Muscle of arm (tissue), 1 donor: ENCODE measurements at regions not wholly inside any gene's neighbourhood (a gene's known extent, or its start where the extent isn't known, plus 50 kb on each side); places are given as distances from the start of the nearest gene placed in this dataset.

Experiments
- DNase-seq: peaks from one replicate; pipeline ENCODE4 v3.0.0-alpha.2; 2013

DNA sequence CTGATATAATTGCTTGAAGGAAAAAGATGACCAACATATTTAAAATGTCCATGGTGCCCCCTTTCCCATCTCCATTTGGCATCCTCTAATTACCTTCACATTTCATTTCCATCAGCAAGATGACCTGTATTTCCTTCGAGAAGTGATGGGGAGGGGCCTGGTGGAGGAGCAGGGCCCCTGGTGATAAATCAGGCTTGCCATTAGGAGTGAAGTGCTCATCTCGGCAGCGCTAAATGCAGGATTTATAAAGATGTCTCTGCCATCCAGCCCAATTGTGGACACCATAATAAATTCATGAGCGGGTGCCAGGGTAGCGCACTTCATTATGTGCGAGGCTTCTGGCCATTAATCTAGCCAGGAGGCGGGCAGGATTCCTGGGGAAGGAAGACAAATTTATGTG lies 101.5 kb upstream of the IRX6 start:
- DNase-seq, result no peak

DNA sequence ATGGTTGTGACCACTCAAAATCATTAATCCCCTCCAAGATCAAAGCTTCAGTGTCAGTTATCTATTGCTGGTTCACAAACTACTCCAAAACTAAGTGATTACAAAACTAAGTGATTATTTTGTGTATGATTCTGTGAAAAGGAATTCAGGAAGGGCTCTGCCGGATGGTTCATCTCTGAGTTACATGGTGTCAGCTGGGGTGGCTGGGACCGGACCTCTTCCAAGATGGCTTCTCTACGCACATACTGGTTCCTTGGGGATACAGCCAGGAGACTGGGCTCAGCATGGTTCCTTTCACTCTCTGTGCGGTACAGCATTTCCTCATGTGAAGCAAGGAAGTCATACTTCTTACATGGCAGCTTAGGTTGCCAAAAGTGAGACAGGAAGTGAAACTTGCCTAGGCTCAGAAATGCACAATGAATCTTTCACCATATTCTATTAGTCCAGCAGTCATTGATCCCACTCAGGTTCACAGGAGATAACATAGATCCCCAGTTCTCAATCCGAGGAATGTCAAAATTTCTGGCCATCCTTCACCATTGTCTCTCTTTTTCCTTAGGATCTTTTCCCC lies 97.9 kb upstream of the IRX6 start:
- DNase-seq, result no peak

DNA sequence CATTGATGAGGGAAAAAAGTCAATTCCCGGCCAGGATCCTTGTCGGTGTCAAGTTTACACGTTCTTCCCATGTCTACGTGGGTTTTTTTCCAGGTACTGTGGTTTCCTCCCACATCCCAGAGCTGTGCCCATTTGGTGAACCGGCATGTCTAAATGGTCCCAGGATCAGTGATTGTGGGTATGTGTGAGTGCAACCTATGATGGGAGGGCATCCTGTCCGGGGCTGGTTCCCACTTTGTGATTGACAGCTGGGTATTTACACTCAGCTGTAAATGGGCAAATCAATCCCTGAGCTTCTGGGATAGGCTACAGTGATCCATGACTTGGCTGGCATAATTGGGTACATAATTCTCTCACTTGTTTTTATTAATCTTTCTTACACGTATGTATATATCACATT lies 91.2 kb upstream of the IRX6 start:
- DNase-seq, result no peak

DNA sequence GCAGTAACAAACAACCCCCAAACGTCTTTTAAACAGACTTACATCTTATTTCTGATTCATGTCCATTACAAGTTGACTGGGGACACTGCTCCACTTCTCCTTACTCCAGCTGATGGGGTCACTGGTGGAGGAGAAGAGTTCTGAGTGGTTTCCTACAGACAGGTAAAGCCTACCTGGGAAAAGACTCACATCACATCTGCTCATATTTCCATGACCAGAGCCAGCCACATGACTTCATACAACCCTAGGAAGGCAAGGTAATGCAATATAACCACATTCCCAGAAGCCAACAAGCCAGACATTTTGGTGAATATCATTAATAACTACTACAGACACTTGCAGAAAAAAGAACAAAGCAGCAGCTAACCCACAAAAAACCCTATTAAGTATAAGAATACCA lies 90.5 kb upstream of the IRX6 start:
- no peak for DNase-seq

DNA sequence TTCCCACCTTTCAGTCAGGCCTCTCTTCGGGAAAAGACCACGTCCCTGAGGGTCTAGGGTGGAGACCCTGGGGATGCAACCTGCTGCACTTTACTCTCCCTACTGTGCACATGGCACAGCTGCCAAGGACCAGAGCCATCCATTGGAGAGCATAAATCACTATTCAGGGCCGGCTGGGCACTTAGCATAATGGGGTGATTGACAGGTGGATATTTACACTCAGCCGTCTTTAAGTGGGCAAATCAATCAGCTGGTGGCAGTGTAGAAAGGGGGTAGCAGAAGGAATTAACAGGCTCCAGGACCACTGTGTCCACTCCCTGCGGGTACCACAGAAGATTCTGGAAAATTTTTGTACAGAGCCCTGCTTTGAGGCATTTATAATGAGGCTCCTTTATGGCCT lies 87.3 kb upstream of the IRX6 start:
- DNase-seq, result no peak

DNA sequence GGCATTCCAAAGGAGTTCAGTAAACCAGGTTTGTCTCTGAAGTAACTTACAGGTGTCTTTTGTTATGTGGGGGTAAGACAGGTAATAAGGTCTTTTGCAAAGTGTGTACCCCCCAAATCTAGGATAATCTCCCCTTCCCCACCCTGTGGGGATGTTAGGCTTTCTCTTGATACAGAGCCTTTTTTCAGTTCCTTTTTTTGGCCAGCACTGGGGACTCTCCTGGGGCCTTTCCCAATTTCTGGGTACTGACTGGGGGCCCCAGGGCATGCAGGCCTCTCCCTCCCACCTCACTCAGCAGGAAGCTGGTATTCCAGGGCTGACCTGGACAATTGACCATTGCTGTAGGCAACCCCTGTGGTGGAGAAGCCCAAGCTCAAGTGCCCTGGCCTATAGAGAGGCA lies 84.3 kb upstream of the IRX6 start:
- no peak for DNase-seq

DNA sequence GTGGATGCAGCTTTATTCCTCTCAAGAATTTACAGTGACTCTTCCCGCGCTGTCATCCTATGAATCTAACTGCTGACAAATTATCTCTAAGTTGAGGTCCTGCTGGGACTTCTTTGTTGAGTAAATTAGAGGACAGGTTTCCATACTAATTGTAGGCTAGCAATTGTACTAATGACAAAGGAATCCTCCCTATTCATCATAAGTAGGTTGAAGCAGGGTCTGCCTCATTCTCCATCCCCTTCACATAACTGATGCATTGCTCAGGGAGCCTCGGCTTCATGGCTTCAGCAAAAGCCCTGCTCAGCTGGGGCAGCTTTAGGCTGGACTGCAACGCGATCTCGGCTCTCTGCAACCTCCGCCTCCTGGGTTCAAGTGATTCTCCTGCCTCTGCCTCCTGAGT lies 83.1 kb upstream of the IRX6 start:
- no peak for DNase-seq

DNA sequence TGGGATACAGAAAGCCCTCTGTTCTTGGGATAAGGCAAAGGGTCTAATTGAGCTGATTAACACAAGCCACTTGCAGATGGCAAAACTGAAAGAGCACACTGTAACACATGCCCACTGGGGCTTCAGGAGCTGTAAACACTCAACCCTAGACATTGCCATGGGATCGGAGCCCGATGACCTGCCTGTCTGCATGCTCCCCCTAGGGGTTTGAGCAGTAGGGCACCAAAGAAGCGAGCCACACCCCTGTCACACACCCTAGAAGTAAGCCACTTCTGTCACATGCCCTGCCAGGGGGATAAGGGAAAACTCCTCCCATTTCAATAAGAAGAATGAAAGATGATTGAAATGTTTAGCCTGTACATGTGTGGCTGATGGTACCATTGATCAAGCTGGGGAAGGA lies 81.3 kb upstream of the IRX6 start:
- no peak for DNase-seq

DNA sequence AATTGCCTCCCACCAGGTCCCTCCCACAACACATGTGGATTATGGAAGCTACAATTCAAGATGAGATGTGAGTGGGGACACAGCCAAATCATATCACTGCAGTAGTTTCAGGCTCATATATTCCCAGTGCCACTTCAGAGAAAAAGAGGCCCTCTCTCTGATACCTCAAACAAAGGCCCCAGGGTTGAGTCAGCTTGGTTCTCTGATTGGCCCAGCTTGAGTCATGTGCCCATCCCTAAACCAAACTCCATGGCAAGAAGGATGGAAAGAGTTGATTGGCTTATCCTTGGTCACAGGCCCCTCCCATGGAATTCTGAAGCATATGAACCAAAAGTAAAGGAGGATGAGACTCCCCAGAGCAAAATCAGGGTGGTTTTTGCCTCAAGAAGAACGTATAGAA lies 75.9 kb upstream of the IRX6 start:
- DNase-seq, result no peak

DNA sequence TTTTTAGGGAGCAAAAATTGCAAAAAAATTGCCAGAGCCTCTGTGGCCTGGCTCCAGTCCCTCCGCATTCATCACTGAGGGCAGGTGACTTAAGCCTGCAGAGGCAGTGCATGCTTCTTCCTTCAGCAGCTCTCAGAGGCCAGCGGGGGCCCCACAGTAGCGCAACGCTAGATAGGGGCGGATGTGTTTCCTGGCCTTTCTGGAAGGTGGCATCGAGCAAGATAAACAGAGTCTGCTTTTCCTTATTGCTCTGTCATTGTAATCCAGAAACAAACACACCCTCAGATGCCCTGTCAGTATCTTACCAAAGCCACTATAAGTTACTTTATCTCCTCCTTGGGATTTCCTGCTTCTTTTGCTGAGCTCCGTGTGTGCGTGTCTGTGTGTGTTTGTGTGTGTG lies 75.5 kb upstream of the IRX6 start:
- DNase-seq, result no peak

DNA sequence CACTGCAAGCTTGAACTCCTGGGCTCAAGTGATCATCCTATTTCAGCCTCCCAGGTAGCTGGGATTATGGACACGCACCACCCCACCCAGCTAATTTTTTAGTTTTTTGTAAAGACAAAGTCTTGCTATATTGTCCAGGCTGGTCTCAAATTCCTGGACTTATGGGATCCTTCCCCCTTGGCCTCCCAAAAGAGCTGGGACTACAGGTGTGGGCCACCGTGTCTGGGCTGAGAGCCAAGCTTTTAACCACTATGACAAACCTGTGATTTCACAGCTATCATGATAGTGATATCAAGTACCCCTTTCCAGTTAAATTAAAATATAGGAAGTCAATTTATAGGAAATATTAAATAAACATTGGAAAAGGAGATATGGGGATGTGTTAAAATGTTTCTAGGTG lies 74.6 kb upstream of the IRX6 start:
- DNase-seq, result no peak

DNA sequence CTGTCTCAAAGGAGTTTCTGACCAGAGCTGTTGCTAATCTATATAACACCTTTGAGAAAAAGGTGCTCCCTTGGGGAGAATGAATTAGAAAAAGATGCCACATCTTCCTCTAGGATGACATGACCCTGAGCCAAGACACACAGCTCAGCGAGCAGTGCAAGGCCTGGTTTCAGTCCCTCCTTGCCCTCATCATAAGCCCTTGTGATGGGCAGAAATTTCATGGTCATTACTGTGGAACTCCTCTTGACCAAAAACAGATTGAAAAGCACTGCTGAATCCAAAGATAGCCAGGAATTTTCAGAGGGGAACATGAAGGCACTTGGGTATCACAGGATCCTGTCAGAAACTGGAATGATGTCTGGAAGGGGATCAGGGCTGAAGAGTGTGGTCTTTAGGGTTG lies 74.1 kb upstream of the IRX6 start:
- DNase-seq, result no peak

DNA sequence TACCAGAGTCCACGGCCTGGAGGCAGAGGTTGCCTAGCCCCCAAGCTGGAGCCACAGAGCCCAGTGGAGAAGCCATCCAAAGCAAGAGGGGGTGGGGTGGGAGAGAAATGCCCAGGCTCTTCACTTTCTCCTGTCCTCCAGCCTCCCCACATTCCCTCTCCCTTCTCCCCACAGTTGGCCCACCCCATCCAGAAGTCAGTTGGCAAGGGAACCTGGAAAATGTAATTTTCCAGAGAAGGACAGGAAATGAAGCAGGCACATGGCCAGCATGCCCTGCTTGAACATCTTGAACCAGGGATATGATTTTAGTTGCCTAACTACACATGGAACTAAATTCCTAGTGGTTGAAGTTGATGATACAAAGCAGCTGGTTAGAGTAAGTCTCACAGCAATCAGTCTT lies 73.3 kb upstream of the IRX6 start:
- peak; percentile 15 for DNase-seq

DNA sequence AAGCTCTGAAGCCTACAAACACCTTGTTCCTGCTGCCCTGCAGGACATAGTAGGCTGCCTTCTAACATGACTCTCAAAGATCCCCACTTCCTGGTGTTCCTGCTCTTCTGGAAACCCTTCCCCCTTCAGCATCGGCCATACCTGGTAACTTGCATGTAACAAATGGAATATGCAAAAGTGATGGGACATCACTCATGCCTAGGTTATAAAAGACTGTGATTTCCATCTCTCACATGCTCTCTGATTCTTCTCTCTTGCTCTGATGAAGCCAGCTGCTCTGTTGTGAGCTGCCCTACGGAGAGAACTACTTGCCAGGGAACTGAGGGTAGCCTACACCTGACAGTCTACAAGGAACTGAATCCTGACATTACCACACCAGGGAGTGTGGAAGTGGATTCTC lies 72.9 kb upstream of the IRX6 start:
- DNase-seq, result no peak

DNA sequence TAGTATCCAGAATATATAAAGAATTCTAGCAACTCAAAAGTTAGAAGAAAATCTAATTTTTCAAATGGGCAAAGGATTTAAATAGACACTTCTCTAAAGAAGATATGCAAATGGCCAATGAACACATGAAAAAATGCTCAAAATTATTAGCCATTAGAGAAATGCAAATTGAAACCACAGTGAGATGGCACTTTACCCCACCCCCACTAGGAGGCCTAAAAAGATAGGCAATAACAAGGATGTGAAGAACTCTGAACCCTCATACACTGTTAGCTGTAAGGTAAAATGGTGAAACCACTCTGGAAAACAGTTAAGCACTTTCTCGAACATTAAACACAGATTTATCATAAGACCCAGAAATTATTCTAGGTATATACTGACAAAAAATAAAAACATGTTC lies 71.4 kb upstream of the IRX6 start:
- DNase-seq, result no peak

DNA sequence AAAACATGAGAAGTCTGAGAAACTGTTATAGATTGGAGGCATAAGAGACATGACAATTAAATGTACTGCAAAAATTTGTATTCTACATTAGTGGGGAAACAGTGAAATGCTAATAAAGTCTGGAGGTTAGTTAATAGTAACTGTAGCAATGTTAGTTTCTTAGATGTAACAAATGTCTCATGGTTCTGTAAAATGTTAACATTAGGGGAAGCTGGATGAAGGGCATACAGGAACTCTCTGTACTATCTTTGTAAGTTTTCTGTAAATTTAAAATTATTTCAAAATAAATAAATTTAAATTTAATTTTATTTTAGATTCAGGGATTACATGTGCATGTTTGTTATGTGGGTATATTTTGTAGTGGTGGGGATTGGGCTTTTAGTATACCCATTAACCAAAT lies 70.0 kb upstream of the IRX6 start:
- no peak for DNase-seq

DNA sequence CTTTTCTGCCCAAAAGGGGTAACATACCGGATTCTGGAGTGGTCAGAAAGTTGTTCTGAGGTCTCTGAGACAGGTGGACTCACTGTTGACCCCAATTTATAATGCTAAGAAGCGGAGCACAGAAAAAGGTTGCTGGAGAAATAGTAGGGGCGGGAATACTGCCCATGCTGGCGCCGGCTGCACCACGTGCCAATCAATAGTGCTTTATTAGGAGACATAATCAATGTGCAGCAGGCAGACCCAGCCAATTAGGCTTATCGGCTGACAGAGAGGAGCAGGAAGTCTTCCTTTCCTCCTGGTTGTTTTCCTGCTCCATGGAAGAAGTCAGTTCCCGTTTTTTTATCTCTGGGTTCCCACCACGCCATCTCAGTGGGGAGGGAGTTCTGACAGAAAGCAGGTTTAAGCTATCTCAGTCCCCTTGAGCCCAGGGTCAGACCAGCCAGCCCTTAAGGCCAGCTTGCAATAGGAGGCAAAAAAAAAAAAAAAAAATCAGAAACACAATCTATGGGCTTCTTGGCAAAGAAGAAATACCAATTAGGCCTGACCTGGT lies 68.2 kb upstream of the IRX6 start:
- no peak for DNase-seq

DNA sequence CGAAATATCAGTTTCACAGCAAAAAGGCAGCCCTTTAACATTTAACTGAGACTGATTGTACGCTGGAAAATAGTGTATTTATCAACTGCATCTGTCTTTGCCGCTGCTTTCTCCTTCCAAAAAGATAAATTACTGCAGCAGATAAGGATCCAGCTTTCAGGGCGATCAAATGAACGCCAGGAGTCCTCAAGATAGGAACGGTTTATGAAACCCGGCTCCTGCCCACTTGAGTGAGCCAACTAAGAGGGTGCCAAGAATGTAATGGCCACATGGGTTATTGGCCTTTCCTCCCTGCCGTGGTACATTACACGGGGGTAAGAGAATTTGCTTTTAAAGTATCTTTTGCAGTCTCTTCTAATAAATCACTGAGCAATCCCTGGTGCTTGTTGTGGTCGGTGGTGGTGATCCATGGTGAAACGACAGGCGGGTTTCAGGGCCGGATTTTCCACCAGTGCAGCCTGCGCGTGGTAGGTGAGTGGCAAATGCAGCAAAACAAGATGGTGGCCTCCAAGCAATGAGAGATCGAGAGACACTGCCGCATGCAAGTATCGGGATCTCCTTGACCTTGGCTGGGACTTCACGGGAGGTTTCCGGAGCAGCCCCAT lies 67.5 kb upstream of the IRX6 start:
- DNase-seq, result no peak

DNA sequence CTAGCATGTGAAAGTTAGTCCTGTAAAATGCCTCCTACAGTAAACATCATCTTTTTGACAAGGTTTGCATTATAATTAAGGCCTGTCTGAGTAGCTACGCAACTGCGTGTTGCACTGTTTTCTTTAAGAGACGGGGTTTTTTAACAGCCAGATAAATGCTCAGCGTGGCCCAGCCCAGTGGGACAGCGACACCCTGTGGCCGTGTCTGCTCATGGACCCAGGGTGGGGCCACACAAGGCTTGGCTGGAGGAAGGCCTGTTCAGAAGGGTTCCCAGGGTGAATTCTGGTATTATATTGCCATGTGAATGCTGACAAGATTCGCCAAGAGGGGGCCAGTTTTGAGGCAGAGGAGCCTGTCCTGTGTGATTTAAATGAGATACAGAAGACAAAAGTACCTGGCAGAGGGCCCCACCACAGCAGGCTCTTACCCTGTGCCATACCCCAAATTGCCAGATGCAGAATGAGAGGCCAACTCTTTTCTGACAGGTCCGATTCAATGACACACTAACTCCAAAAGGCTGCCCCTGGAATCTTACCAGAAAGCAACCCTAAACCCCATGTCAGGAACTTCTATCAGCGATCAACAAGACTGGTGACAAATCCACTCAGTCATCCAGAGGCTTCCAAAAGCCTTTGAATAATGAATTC lies 65.9 kb upstream of the IRX6 start:
- peak; percentile 39 for DNase-seq

DNA sequence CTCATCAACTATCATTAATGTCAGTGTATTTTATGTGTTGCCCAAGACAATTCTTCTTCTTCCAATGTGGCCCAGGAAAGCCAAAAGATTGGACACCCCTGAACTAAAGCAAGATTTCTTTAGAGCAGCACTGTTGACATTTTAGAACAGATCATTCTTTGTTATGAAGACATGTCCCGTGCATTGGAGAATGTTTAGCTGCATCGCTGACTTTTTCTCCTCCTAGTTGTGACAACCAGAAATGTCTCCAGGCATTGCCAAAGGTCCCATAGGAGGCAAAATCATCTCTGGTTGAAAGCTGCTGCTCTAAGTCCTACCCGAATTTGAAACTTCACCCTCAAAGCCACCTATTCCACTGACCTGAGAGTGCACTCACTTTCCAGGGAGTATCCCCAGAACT lies 62.7 kb upstream of the IRX6 start:
- DNase-seq, result no peak

DNA sequence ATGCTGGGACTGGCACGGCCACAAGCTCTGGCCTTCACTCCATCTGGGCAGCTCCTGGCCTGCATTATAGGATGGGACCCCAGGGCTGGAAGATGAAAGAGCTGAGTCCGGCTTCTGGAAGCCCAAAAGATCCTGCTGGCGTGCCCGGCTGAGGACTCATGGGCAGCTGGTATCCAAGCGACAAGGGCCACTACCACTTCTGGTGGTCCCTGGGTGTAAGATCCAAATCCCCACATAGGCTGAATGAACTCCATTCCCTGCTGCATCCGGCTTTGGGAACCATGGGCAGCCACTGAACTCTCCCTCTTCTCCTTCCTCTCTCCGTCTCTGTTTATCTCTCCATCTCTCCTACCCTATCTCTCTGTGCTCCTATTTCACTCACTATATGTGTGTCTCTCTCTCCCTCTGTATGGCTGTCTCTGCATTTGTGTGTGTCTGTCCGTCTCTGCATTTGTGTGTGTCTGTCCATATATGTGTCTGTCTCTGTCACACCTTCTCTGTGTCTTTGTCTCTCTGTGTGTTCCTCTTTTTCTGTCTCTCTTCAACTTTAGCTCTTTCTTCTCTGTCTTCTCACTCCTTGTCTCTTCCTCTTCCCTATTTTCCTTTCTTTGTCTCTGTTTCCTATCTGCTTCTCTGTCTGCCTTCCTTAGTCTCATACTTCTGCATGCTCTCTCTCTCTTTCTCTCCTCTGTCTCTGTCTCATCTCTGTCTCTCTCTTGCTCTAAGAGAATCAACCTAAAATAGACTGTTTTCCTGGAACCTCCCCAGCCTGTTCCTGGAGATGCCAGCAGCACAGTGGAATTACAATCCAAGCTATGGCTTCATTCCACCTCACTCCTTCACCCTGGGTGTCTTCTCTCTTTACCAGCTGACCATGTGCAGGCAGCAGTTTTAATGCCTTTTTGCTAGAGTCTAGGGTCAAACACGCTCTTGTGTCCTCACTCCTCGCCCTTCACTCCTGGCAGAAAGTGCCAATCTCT lies 60.4 kb upstream of the IRX6 start:
- no peak for DNase-seq

DNA sequence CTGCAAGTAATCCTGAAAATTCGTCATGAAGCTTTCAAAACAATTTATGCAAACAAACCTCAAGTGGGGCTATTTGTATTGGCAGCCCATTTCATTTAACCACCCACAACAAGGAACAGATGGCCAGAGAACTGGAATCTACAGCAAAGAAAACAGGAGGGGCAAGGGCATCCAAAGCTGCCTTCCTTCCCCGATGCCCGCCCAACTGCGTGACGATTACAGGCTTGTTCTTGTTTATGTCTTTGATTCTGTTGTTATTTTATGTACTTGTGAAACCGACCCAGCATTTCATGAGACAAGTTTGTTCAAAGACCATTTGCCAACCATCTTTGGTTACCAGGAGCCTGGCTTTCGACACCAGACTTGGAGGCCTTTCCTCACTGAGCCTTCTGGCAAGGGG lies 59.1 kb upstream of the IRX6 start:
- DNase-seq, result no peak

DNA sequence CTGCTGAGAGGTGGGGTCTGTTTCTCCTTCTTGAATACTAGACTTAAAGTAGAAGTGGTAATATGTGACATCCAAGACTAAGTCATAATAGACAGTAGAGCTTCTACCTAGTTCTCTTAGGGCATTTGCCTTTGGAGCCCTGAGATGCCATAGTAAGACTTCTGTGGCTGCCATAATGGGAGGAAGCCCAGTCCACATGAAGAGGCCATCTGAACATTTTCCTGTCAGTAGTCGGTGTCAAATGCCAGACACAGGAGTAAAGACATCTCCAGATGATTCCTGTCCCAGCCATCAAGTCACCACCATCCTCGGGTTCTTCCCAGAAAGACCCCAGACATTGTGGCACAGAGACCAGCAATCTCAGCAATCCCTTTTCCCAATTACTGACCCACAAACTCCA lies 58.1 kb upstream of the IRX6 start:
- DNase-seq, result no peak
